ENCODE measurements at regions not wholly inside any gene's neighbourhood (a gene's known extent, or its start where the extent isn't known, plus 50 kb on each side); places are given as distances from the start of the nearest gene placed in this dataset.
A peak's percentile ranks its signal among the peaks of the same experiment; 100 is the strongest.

GRCh38 chr12:46461907-46462640 is 89.5 kb upstream of the SLC38A2 start:
- Mint-ChIP-seq H3K9me3 (ENCODE audit: unreplicated experiment) (no peaks in the 10 kb centered on the region), H3K4me1 (ENCODE audit: insufficient read depth, unreplicated experiment) (peaks cover 6% of the 10 kb centered on the region), H3K27ac (ENCODE audit: low read depth, unreplicated experiment) (no peak overlapping the region), H3K36me3 (ENCODE audit: insufficient read depth, unreplicated experiment) (no peaks in the 10 kb centered on the region), H3K4me3 (ENCODE audit: unreplicated experiment) (no peak overlapping the region), H3K27me3 (ENCODE audit: insufficient read depth, unreplicated experiment) (no peaks in the 10 kb centered on the region)
- TF ChIP-seq CTCF (IDR thresholded peaks at IDR 0.05; ENCODE audit: unreplicated experiment) = no peak
- intact Hi-C loops (cut with micrococcal nuclease) = no loop called here
- BruUV-seq (replicated peaks) = no TSS peak
- no peak for DNase-seq (ENCODE audit: unreplicated experiment)
- ChIA-PET POLR2A (interaction anchor here (1.0 kb wide), 1 partner anchor 20 kb away, joined by 3 read pairs; no protein-coding TSS in a partner anchor), CTCF (no interaction called here)

- peak overlapping the region; percentile 14 for H3K27ac Mint-ChIP-seq (ENCODE audit: low read depth, unreplicated experiment)
- no peak for DNase-seq (ENCODE audit: unreplicated experiment)
- no peaks in the 10 kb centered on the region for H3K9me3 Mint-ChIP-seq (ENCODE audit: unreplicated experiment)
- no peaks in the 10 kb centered on the region for H3K27me3 Mint-ChIP-seq (ENCODE audit: insufficient read depth, unreplicated experiment)
- ChIA-PET CTCF (no interaction called here), POLR2A (interaction anchor here (1.0 to 1.2 kb wide), 2 partner anchors 20 to 22 kb away, joined by 3 to 5 read pairs; no protein-coding TSS in a partner anchor)
- intact Hi-C loops (cut with micrococcal nuclease) = no loop called here
- no TSS peak for BruUV-seq (replicated peaks)
- no peaks in the 10 kb centered on the region for H3K36me3 Mint-ChIP-seq (ENCODE audit: insufficient read depth, unreplicated experiment)
- TF ChIP-seq CTCF (IDR thresholded peaks at IDR 0.05; ENCODE audit: unreplicated experiment) = no peak
- no peak overlapping the region for H3K4me3 Mint-ChIP-seq (ENCODE audit: unreplicated experiment)
- H3K4me1 Mint-ChIP-seq (ENCODE audit: insufficient read depth, unreplicated experiment) = peaks cover 11% of the 10 kb centered on the region
Measured at GRCh38 chr12:46461459-46461858, 88.9 kb upstream of the SLC38A2 start.

GRCh38 chr12:46460682-46461210 is 88.2 kb upstream of the SLC38A2 start:
- ChIA-PET POLR2A (interaction anchor here (0.8 to 1.2 kb wide), 2 partner anchors 13 to 23 kb away, joined by 3 to 5 read pairs; no protein-coding TSS in a partner anchor), CTCF (interaction anchor here (0.5 to 1.0 kb wide), 3 partner anchors 15 to 73 kb away, joined by 3 to 4 read pairs (median 4); no protein-coding TSS in a partner anchor)
- H3K9me3 Mint-ChIP-seq (ENCODE audit: unreplicated experiment) = no peaks in the 10 kb centered on the region
- no peak for DNase-seq (ENCODE audit: unreplicated experiment)
- no peak overlapping the region for H3K4me3 Mint-ChIP-seq (ENCODE audit: unreplicated experiment)
- intact Hi-C loops (cut with micrococcal nuclease) = no loop called here
- H3K27me3 Mint-ChIP-seq (ENCODE audit: insufficient read depth, unreplicated experiment) = no peaks in the 10 kb centered on the region
- H3K4me1 Mint-ChIP-seq (ENCODE audit: insufficient read depth, unreplicated experiment) = peaks cover 18% of the 10 kb centered on the region
- no peak overlapping the region for H3K27ac Mint-ChIP-seq (ENCODE audit: low read depth, unreplicated experiment)
- TF ChIP-seq CTCF (IDR thresholded peaks at IDR 0.05; ENCODE audit: unreplicated experiment) = no peak
- BruUV-seq (replicated peaks) = no TSS peak
- no peaks in the 10 kb centered on the region for H3K36me3 Mint-ChIP-seq (ENCODE audit: insufficient read depth, unreplicated experiment)

- POLR2A ChIA-PET = interaction anchor here (0.6 to 1.2 kb wide), 3 partner anchors 14 to 37 kb away, joined by 3 to 5 read pairs (median 4); no protein-coding TSS in a partner anchor
- Mint-ChIP-seq H3K4me3 (ENCODE audit: unreplicated experiment) (no peak overlapping the region), H3K27ac (ENCODE audit: low read depth, unreplicated experiment) (no peak overlapping the region), H3K27me3 (ENCODE audit: insufficient read depth, unreplicated experiment) (no peaks in the 10 kb centered on the region), H3K36me3 (ENCODE audit: insufficient read depth, unreplicated experiment) (no peaks in the 10 kb centered on the region), H3K4me1 (ENCODE audit: insufficient read depth, unreplicated experiment) (peaks cover 25% of the 10 kb centered on the region), H3K9me3 (ENCODE audit: unreplicated experiment) (no peaks in the 10 kb centered on the region)
- CTCF ChIA-PET = interaction anchor here (0.5 to 1.0 kb wide), 6 partner anchors 10 to 524 kb away, joined by 3 to 5 read pairs (median 4); no protein-coding TSS in a partner anchor
- no peak for DNase-seq (ENCODE audit: unreplicated experiment)
- BruUV-seq (replicated peaks) = no TSS peak
- intact Hi-C loops (cut with micrococcal nuclease) = no loop called here
- no peak for TF ChIP-seq CTCF (IDR thresholded peaks at IDR 0.05; ENCODE audit: unreplicated experiment)
Measured at GRCh38 chr12:46459861-46460545, 87.4 kb upstream of the SLC38A2 start.
